ENCODE measurements at regions not wholly inside any gene's neighbourhood (a gene's known extent, or its start where the extent isn't known, plus 50 kb on each side); places are given as distances from the start of the nearest gene placed in this dataset.

GRCh38 chr14:71343724-71344123 lies 436.5 kb downstream of the PCNX1 start:
- intact Hi-C loops (cut with DNase I; ENCODE audit: low total_unique reads) (no loop called here), in situ Hi-C loops (cut with MboI; ENCODE audit: low pct_ligation_motif_present in 1 of 4, low pct_unique_long_range_greater_than_20kb in 1 of 4, low sequenced_read_pairs in 3 of 4) (no loop called here)
- Histone ChIP-seq H3K4me3 (no peak overlapping the region), H3K4me1 (peaks cover 6 to 26% (median 12%) of the 10 kb centered on the region in 4 donors), H3K27ac (no peak overlapping the region), H3K36me3 (no peaks in the 10 kb centered on the region), H3K9me3 (no peaks in the 10 kb centered on the region), H3K27me3 (no peaks in the 10 kb centered on the region)
- 75 to 92% methylated on average over 3 of the region's 3 CpGs for WGBS, 2 donors (ENCODE audit: low coverage in 1 of 2)
- no peak for TF ChIP-seq EP300 (IDR thresholded peaks at IDR 0.05; ENCODE audit: low read depth)
- TF ChIP-seq POLR2A (IDR thresholded peaks at IDR 0.05), result no peak
- TF ChIP-seq POLR2AphosphoS5 (IDR thresholded peaks at IDR 0.05), result no peak
- TF ChIP-seq CTCF (IDR thresholded peaks at IDR 0.05), result no peak
- no peak for DNase-seq

- Histone ChIP-seq H3K4me1 (peaks cover 3 to 20% (median 9%) of the 10 kb centered on the region in 4 donors), H3K27ac (no peak overlapping the region), H3K36me3 (no peaks in the 10 kb centered on the region), H3K27me3 (no peaks in the 10 kb centered on the region), H3K4me3 (no peak overlapping the region), H3K9me3 (no peaks in the 10 kb centered on the region)
- TF ChIP-seq POLR2A (IDR thresholded peaks at IDR 0.05), result no peak
- TF ChIP-seq POLR2AphosphoS5 (IDR thresholded peaks at IDR 0.05), result no peak
- DNase-seq, result no peak
- WGBS, 2 donors (ENCODE audit: low coverage in 1 of 2), result 93 to 100% methylated on average over 1 to 8 of the region's 8 CpGs
- intact Hi-C loops (cut with DNase I; ENCODE audit: low total_unique reads) (no loop called here), in situ Hi-C loops (cut with MboI; ENCODE audit: low pct_ligation_motif_present in 1 of 4, low pct_unique_long_range_greater_than_20kb in 1 of 4, low sequenced_read_pairs in 3 of 4) (no loop called here)
Measured at GRCh38 chr14:71344506-71344905, 437.2 kb downstream of the PCNX1 start.

- no peak for TF ChIP-seq POLR2AphosphoS5 (IDR thresholded peaks at IDR 0.05)
- no peak for TF ChIP-seq CTCF (IDR thresholded peaks at IDR 0.05)
- no peak for TF ChIP-seq POLR2A (IDR thresholded peaks at IDR 0.05)
- no peak for TF ChIP-seq EP300 (IDR thresholded peaks at IDR 0.05; ENCODE audit: low read depth)
- WGBS, 2 donors (ENCODE audit: low coverage in 1 of 2), result 79 to 90% methylated on average over 4 to 5 of the region's 5 CpGs
- in situ Hi-C loops (cut with MboI; ENCODE audit: low pct_ligation_motif_present in 1 of 4, low pct_unique_long_range_greater_than_20kb in 1 of 4, low sequenced_read_pairs in 3 of 4) (no loop called here), intact Hi-C loops (cut with DNase I; ENCODE audit: low total_unique reads) (no loop called here)
- no peaks in the 10 kb centered on the region for H3K9me3 ChIP-seq
- no peaks in the 10 kb centered on the region for H3K27me3 ChIP-seq
- H3K27ac ChIP-seq, result no peak overlapping the region
- H3K36me3 ChIP-seq, result no peaks in the 10 kb centered on the region
- H3K4me1 ChIP-seq, result peaks cover 0 to 9% (median 0%) of the 10 kb centered on the region in 4 donors
- DNase-seq, result no peak
- no peak overlapping the region for H3K4me3 ChIP-seq
Measured at GRCh38 chr14:71346685-71347084, 439.4 kb downstream of the PCNX1 start.

GRCh38 chr14:71348394-71348793 lies 441.1 kb downstream of the PCNX1 start:
- no peak for DNase-seq
- H3K27ac ChIP-seq, result no peak overlapping the region
- TF ChIP-seq EP300 (IDR thresholded peaks at IDR 0.05; ENCODE audit: low read depth) (no peak), POLR2A (IDR thresholded peaks at IDR 0.05) (no peak), POLR2AphosphoS5 (IDR thresholded peaks at IDR 0.05) (no peak), CTCF (IDR thresholded peaks at IDR 0.05) (no peak)
- 88 to 91% methylated on average over 1 to 2 of the region's 2 CpGs for WGBS, 2 donors (ENCODE audit: low coverage in 1 of 2)
- intact Hi-C loops (cut with DNase I; ENCODE audit: low total_unique reads) (no loop called here), in situ Hi-C loops (cut with MboI; ENCODE audit: low pct_ligation_motif_present in 1 of 4, low pct_unique_long_range_greater_than_20kb in 1 of 4, low sequenced_read_pairs in 3 of 4) (no loop called here)
- H3K36me3 ChIP-seq, result no peaks in the 10 kb centered on the region
- H3K4me3 ChIP-seq, result no peak overlapping the region
- no peaks in the 10 kb centered on the region for H3K27me3 ChIP-seq
- no peaks in the 10 kb centered on the region for H3K9me3 ChIP-seq
- H3K4me1 ChIP-seq, result peaks cover 0 to 15% (median 0%) of the 10 kb centered on the region in 4 donors

- no peak for DNase-seq
- H3K4me3 ChIP-seq, result no peak overlapping the region
- no peak overlapping the region for H3K27ac ChIP-seq
- WGBS, 2 donors (ENCODE audit: low coverage in 1 of 2), result 89 to 91% methylated on average over 4 of the region's 4 CpGs
- intact Hi-C loops (cut with DNase I; ENCODE audit: low total_unique reads), result no loop called here
- no peaks in the 10 kb centered on the region for H3K36me3 ChIP-seq
- peaks cover 0 to 15% (median 0%) of the 10 kb centered on the region in 4 donors for H3K4me1 ChIP-seq
- H3K27me3 ChIP-seq, result no peaks in the 10 kb centered on the region
- in situ Hi-C loops (cut with MboI; ENCODE audit: low pct_ligation_motif_present in 1 of 4, low pct_unique_long_range_greater_than_20kb in 1 of 4, low sequenced_read_pairs in 3 of 4), result no loop called here
- no peak for TF ChIP-seq CTCF (IDR thresholded peaks at IDR 0.05)
- TF ChIP-seq POLR2A (IDR thresholded peaks at IDR 0.05), result no peak
- no peak for TF ChIP-seq EP300 (IDR thresholded peaks at IDR 0.05; ENCODE audit: low read depth)
- TF ChIP-seq POLR2AphosphoS5 (IDR thresholded peaks at IDR 0.05), result no peak
- no peaks in the 10 kb centered on the region for H3K9me3 ChIP-seq
Measured at GRCh38 chr14:71348817-71349216, 441.6 kb downstream of the PCNX1 start.

All from transverse colon (tissue), 4 donors.